ENCODE measurements at regions not wholly inside any gene's neighbourhood (a gene's known extent, or its start where the extent isn't known, plus 50 kb on each side); places are given as distances from the start of the nearest gene placed in this dataset.

GRCh38 chr2:129239141-129239540 lies 740.3 kb upstream of the RAB6C start:
- peak; percentile 34 for DNase-seq

GRCh38 chr2:129240061-129240460 lies 739.4 kb upstream of the RAB6C start:
- DNase-seq, result no peak

- no peak for DNase-seq
Measured at GRCh38 chr2:129242269-129242668, 737.2 kb upstream of the RAB6C start.

- DNase-seq, result no peak
Measured at GRCh38 chr2:129247751-129248150, 731.7 kb upstream of the RAB6C start.

- DNase-seq, result no peak
Measured at GRCh38 chr2:129248198-129248597, 731.3 kb upstream of the RAB6C start.

- no peak for DNase-seq
Measured at GRCh38 chr2:129252781-129253460, 726.5 kb upstream of the RAB6C start.

- DNase-seq, result no peak
Measured at GRCh38 chr2:129253461-129253812, 726.0 kb upstream of the RAB6C start.

- DNase-seq, result no peak
Measured at GRCh38 chr2:129254718-129255117, 724.7 kb upstream of the RAB6C start.

GRCh38 chr2:129255610-129256313 lies 723.7 kb upstream of the RAB6C start:
- DNase-seq, result no peak

- no peak for DNase-seq
Measured at GRCh38 chr2:129256642-129257041, 722.8 kb upstream of the RAB6C start.

GRCh38 chr2:129262934-129263333 lies 716.5 kb upstream of the RAB6C start:
- no peak for DNase-seq

GRCh38 chr2:129263939-129264338 lies 715.5 kb upstream of the RAB6C start:
- no peak for DNase-seq

- DNase-seq, result no peak
Measured at GRCh38 chr2:129267559-129267958, 711.9 kb upstream of the RAB6C start.

GRCh38 chr2:129273266-129274037 lies 706.0 kb upstream of the RAB6C start:
- no peak for DNase-seq

- no peak for DNase-seq
Measured at GRCh38 chr2:129274038-129274415, 705.4 kb upstream of the RAB6C start.

- no peak for DNase-seq
Measured at GRCh38 chr2:129274918-129275317, 704.5 kb upstream of the RAB6C start.

- DNase-seq, result no peak
Measured at GRCh38 chr2:129275706-129276105, 703.8 kb upstream of the RAB6C start.

GRCh38 chr2:129276978-129277584 lies 702.4 kb upstream of the RAB6C start:
- no peak for DNase-seq

GRCh38 chr2:129277585-129277981 lies 701.9 kb upstream of the RAB6C start:
- no peak for DNase-seq

- DNase-seq, result no peak
Measured at GRCh38 chr2:129281791-129282530, 697.5 kb upstream of the RAB6C start.

GRCh38 chr2:129285012-129285411 lies 694.5 kb upstream of the RAB6C start:
- DNase-seq, result no peak

- DNase-seq, result no peak
Measured at GRCh38 chr2:129293326-129293725, 686.1 kb upstream of the RAB6C start.

- DNase-seq, result no peak
Measured at GRCh38 chr2:129296396-129296795, 683.1 kb upstream of the RAB6C start.
